K562 (cell line): ENCODE measurements at regions not wholly inside any gene's neighbourhood (a gene's known extent, or its start where the extent isn't known, plus 50 kb on each side); places are given as distances from the start of the nearest gene placed in this dataset.

ENCODE experiments used
- C11orf30 ChIP-seq: fragments of 450-650 bp; IDR thresholded peaks from 2 replicates; pipeline ENCODE4 v1.6.1; 2016; ENCODE audit warnings: low read depth, mild to moderate bottlenecking
- CHD1 ChIP-seq: fragments of 200-600 bp; sonication (generic); IDR thresholded peaks from one replicate; pipeline ENCODE4 v1.6.1; 2012; ENCODE audit warnings: mild to moderate bottlenecking, moderate library complexity, low read length, inconsistent platforms
- GTF2E2 ChIP-seq: fragments of 200-800 bp; sonication (Bioruptor generic); IDR thresholded peaks from 2 replicates; pipeline ENCODE4 v1.6.1; 2016; ENCODE audit warnings: missing genetic modification characterization, missing compliant biosample characterization
- ZNF778 ChIP-seq: fragments of 450-650 bp; formaldehyde crosslinking; IDR thresholded peaks from 2 replicates; pipeline ENCODE4 v1.4.0; 2020; ENCODE audit warnings: mild to moderate bottlenecking, moderate library complexity
- TF ChIP-seq, protein P1 (sequence below): fragments of 250-450 bp; sonication (Bioruptor Pico); IDR thresholded peaks from 2 replicates; pipeline ENCODE4 v1.5.0; 2020; ENCODE audit warnings: mild to moderate bottlenecking, borderline replicate concordance
- TF ChIP-seq, protein P2 (sequence below): fragments of 250-450 bp; sonication (Bioruptor Pico); IDR thresholded peaks from 2 replicates; pipeline ENCODE4 v1.8.0; 2022; ENCODE audit warnings: moderate library complexity, mild to moderate bottlenecking, inconsistent platforms
- TF ChIP-seq, protein P3 (sequence below): fragments of 200-800 bp; sonication (Bioruptor generic); IDR thresholded peaks from 2 replicates; pipeline ENCODE4 v1.6.1; 2017; ENCODE audit warnings: missing genetic modification characterization, missing compliant biosample characterization
- TF ChIP-seq, protein P4 (sequence below): fragments of 450-650 bp; IDR thresholded peaks from 2 replicates; pipeline ENCODE4 v1.6.1; 2017; ENCODE audit warnings: mild to moderate bottlenecking, moderate library complexity

DNA sequence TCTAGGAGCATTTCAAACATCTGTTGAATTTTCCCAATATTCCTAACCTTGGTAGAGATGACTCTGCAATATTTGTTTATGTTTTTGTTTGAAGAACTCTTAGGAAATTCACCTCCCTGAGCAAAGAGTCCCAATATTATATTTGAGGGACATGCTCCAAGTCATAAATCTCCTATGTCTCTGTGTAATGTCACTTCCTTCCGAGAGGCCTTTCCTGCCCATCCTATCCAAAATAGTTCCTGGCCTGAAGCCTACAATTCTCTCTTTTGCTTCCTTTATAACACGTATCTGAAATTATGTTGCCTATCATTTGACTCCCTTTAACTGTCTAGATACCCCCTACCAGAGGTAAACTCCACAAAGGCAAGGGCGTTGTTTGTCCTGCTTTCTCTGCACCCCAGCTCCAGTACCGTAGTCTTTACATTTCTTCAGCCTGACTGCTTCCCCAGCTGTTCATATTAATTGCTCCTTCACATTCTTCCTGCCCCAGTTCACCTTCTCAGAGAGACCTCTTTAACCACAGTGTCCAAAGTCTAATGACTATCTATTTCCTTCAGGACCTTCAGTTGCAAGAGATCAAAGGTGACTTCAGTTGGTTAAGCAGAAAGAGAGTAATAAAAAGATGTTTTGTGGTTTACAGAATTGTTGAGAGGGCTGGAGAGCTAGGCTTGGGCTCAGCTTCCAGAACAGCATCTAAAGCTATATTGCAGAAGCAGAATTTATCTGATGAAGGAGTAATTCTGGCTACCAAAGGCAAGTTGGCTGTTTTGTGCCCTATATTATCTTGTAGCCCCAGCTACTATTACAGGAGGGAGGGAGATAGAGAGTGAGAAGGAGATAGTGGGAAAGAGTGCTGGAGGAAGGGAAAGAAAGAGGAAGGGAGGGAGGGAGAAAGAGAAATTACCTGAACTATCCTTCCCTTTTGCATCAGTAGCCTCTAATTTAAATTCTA is 109.3 kb upstream of the TMEM161B start (continued):
- TF ChIP-seq, protein P1, sequence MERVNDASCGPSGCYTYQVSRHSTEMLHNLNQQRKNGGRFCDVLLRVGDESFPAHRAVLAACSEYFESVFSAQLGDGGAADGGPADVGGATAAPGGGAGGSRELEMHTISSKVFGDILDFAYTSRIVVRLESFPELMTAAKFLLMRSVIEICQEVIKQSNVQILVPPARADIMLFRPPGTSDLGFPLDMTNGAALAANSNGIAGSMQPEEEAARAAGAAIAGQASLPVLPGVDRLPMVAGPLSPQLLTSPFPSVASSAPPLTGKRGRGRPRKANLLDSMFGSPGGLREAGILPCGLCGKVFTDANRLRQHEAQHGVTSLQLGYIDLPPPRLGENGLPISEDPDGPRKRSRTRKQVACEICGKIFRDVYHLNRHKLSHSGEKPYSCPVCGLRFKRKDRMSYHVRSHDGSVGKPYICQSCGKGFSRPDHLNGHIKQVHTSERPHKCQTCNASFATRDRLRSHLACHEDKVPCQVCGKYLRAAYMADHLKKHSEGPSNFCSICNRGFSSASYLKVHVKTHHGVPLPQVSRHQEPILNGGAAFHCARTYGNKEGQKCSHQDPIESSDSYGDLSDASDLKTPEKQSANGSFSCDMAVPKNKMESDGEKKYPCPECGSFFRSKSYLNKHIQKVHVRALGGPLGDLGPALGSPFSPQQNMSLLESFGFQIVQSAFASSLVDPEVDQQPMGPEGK (CRISPR knock-in tag) = no peak
- TF ChIP-seq C11orf30 = no peak
- TF ChIP-seq GTF2E2 (tag) = no peak
- TF ChIP-seq CHD1 = no peak
- TF ChIP-seq, protein P2, sequence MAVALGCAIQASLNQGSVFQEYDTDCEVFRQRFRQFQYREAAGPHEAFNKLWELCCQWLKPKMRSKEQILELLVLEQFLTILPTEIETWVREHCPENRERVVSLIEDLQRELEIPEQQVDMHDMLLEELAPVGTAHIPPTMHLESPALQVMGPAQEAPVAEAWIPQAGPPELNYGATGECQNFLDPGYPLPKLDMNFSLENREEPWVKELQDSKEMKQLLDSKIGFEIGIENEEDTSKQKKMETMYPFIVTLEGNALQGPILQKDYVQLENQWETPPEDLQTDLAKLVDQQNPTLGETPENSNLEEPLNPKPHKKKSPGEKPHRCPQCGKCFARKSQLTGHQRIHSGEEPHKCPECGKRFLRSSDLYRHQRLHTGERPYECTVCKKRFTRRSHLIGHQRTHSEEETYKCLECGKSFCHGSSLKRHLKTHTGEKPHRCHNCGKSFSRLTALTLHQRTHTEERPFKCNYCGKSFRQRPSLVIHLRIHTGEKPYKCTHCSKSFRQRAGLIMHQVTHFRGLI (CRISPR knock-in tag) = no peak
- TF ChIP-seq, protein P3, sequence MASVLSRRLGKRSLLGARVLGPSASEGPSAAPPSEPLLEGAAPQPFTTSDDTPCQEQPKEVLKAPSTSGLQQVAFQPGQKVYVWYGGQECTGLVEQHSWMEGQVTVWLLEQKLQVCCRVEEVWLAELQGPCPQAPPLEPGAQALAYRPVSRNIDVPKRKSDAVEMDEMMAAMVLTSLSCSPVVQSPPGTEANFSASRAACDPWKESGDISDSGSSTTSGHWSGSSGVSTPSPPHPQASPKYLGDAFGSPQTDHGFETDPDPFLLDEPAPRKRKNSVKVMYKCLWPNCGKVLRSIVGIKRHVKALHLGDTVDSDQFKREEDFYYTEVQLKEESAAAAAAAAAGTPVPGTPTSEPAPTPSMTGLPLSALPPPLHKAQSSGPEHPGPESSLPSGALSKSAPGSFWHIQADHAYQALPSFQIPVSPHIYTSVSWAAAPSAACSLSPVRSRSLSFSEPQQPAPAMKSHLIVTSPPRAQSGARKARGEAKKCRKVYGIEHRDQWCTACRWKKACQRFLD = no peak
- TF ChIP-seq, protein P4, sequence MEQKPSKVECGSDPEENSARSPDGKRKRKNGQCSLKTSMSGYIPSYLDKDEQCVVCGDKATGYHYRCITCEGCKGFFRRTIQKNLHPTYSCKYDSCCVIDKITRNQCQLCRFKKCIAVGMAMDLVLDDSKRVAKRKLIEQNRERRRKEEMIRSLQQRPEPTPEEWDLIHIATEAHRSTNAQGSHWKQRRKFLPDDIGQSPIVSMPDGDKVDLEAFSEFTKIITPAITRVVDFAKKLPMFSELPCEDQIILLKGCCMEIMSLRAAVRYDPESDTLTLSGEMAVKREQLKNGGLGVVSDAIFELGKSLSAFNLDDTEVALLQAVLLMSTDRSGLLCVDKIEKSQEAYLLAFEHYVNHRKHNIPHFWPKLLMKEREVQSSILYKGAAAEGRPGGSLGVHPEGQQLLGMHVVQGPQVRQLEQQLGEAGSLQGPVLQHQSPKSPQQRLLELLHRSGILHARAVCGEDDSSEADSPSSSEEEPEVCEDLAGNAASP = no peak
- TF ChIP-seq ZNF778 (CRISPR knock-in tag) = no peak
